ENCODE measurements at regions not wholly inside any gene's neighbourhood (a gene's known extent, or its start where the extent isn't known, plus 50 kb on each side); places are given as distances from the start of the nearest gene placed in this dataset.

- no peak for DNase-seq
- intact Hi-C loops (cut with DNase I; ENCODE audit: low total_unique reads) = no loop called here
- TF ChIP-seq, protein P1, sequence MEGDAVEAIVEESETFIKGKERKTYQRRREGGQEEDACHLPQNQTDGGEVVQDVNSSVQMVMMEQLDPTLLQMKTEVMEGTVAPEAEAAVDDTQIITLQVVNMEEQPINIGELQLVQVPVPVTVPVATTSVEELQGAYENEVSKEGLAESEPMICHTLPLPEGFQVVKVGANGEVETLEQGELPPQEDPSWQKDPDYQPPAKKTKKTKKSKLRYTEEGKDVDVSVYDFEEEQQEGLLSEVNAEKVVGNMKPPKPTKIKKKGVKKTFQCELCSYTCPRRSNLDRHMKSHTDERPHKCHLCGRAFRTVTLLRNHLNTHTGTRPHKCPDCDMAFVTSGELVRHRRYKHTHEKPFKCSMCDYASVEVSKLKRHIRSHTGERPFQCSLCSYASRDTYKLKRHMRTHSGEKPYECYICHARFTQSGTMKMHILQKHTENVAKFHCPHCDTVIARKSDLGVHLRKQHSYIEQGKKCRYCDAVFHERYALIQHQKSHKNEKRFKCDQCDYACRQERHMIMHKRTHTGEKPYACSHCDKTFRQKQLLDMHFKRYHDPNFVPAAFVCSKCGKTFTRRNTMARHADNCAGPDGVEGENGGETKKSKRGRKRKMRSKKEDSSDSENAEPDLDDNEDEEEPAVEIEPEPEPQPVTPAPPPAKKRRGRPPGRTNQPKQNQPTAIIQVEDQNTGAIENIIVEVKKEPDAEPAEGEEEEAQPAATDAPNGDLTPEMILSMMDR (IDR thresholded peaks at IDR 0.05) = no peak
- Histone ChIP-seq H3K4me1 (peaks cover 0 to 15% (median 0%) of the 10 kb centered on the region in 4 donors), H3K36me3 (no peaks in the 10 kb centered on the region), H3K9me3 (no peaks in the 10 kb centered on the region), H3K27ac (no peak overlapping the region), H3K4me3 (no peak overlapping the region), H3K27me3 (no peaks in the 10 kb centered on the region)
Measured at GRCh38 chr3:30542897-30543296, 63.5 kb upstream of the TGFBR2 start.

- H3K27me3 ChIP-seq = no peaks in the 10 kb centered on the region
- no peaks in the 10 kb centered on the region for H3K9me3 ChIP-seq
- peak in 1 of 2 donors; percentile 54 for DNase-seq
- intact Hi-C loops (cut with DNase I; ENCODE audit: low total_unique reads) = no loop called here
- H3K4me3 ChIP-seq = no peak overlapping the region
- no peaks in the 10 kb centered on the region for H3K36me3 ChIP-seq
- H3K4me1 ChIP-seq = no peaks in the 10 kb centered on the region
- TF ChIP-seq, protein P1 (IDR thresholded peaks at IDR 0.05) = no peak
- no peak overlapping the region for H3K27ac ChIP-seq
Measured at GRCh38 chr3:30544812-30545211, 61.6 kb upstream of the TGFBR2 start.

GRCh38 chr3:30546934-30547333 lies 59.5 kb upstream of the TGFBR2 start:
- DNase-seq = no peak
- no peaks in the 10 kb centered on the region for H3K4me1 ChIP-seq
- TF ChIP-seq, protein P1 (IDR thresholded peaks at IDR 0.05) = no peak
- no peaks in the 10 kb centered on the region for H3K36me3 ChIP-seq
- no peaks in the 10 kb centered on the region for H3K27me3 ChIP-seq
- intact Hi-C loops (cut with DNase I; ENCODE audit: low total_unique reads) = no loop called here
- no peaks in the 10 kb centered on the region for H3K9me3 ChIP-seq
- no peak overlapping the region for H3K27ac ChIP-seq
- H3K4me3 ChIP-seq = no peak overlapping the region

GRCh38 chr3:30547716-30548115 lies 58.7 kb upstream of the TGFBR2 start:
- Histone ChIP-seq H3K36me3 (no peaks in the 10 kb centered on the region), H3K27ac (no peak overlapping the region), H3K4me1 (no peaks in the 10 kb centered on the region), H3K9me3 (no peaks in the 10 kb centered on the region), H3K4me3 (no peak overlapping the region), H3K27me3 (no peaks in the 10 kb centered on the region)
- intact Hi-C loops (cut with DNase I; ENCODE audit: low total_unique reads) = no loop called here
- TF ChIP-seq, protein P1 (IDR thresholded peaks at IDR 0.05) = no peak
- DNase-seq = no peak

GRCh38 chr3:30548600-30548999 lies 57.8 kb upstream of the TGFBR2 start:
- TF ChIP-seq, protein P1 (IDR thresholded peaks at IDR 0.05) = no peak
- Histone ChIP-seq H3K27ac (no peak overlapping the region), H3K4me3 (no peak overlapping the region), H3K9me3 (no peaks in the 10 kb centered on the region), H3K4me1 (no peaks in the 10 kb centered on the region), H3K36me3 (no peaks in the 10 kb centered on the region), H3K27me3 (no peaks in the 10 kb centered on the region)
- no peak for DNase-seq
- intact Hi-C loops (cut with DNase I; ENCODE audit: low total_unique reads) = no loop called here

DNA sequence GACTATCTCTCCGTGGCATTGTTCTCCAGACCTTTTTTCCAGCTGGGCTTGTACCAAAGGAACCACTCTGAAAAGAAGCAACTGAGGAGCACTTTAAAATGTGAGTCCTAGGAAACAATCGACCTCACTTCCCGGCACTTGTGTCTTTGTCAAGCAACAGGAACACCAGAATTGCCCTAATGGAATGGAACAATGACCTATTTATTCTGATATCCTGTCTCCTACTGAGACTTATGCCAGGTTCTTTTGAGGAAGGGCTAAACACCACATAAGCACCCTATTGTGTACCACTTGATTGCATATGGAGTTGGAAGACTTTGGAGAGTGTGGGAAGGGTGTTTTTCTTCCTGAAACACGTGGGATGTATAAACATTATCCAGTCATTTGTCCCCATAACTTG lies 56.8 kb upstream of the TGFBR2 start:
- Histone ChIP-seq H3K9me3 (no peaks in the 10 kb centered on the region), H3K36me3 (no peaks in the 10 kb centered on the region), H3K27me3 (no peaks in the 10 kb centered on the region), H3K4me3 (no peak overlapping the region), H3K27ac (no peak overlapping the region), H3K4me1 (no peaks in the 10 kb centered on the region)
- TF ChIP-seq, protein P1 (IDR thresholded peaks at IDR 0.05) = no peak
- intact Hi-C loops (cut with DNase I; ENCODE audit: low total_unique reads) = no loop called here
- DNase-seq = no peak

All from tibial artery (tissue), 4 donors.